ENCODE measurements at regions not wholly inside any gene's neighbourhood (a gene's known extent, or its start where the extent isn't known, plus 50 kb on each side); places are given as distances from the start of the nearest gene placed in this dataset.
"Not testable (repeated sequence)": the region's sequence is repeated elsewhere in the genome, so short reads cannot be mapped to it uniquely, and the experiment has no call there.

- TF ChIP-seq SYNCRIP (IDR thresholded peaks at IDR 0.05; ENCODE audit: insufficient read depth, low read depth, low read length) (no peak), RBAK (CRISPR knock-in tag; IDR thresholded peaks at IDR 0.05) (no peak), ARHGAP35 (CRISPR knock-in tag; IDR thresholded peaks at IDR 0.05; ENCODE audit: borderline replicate concordance) (no peak), GMEB2 (CRISPR knock-in tag; IDR thresholded peaks at IDR 0.05; ENCODE audit: low read depth) (no peak), CBX1 (IDR thresholded peaks at IDR 0.05; ENCODE audit: low read depth) (no peak), MXD1 (CRISPR knock-in tag; IDR thresholded peaks at IDR 0.05) (no peak), ZBTB49 (CRISPR knock-in tag; IDR thresholded peaks at IDR 0.05; ENCODE audit: borderline replicate concordance) (no peak), MEIS1 (CRISPR knock-in tag; IDR thresholded peaks at IDR 0.05; ENCODE audit: borderline replicate concordance) (no peak), ONECUT2 (CRISPR knock-in tag; IDR thresholded peaks at IDR 0.05) (no peak)
- H4K20me1 ChIP-seq (ENCODE audit: insufficient read depth, low read length) = no peaks in the 10 kb centered on the region
- POLR2A ChIA-PET = no interaction called here
- H2AFZ ChIP-seq (ENCODE audit: low read length) = no peak overlapping the region
- no peaks in the 10 kb centered on the region for H3K79me2 ChIP-seq (ENCODE audit: insufficient read depth, low read length)
- CTCF ChIA-PET (ENCODE audit: low intra/inter-chr PET ratio, low total read pairs) = no interaction called here
- in situ Hi-C loops (cut with HindIII; ENCODE audit: extremely low pct_ligation_motif_present, low pct_unique_long_range_greater_than_20kb) = no loop called here
- WGBS (ENCODE audit: low lambda C conversion rate) = no CpG with 5 or more reads among the region's 1 CpG
- ATAC-seq = no peak
- intact Hi-C loops (cut with micrococcal nuclease; ENCODE audit: unreplicated experiment) = no loop called here
- peaks cover 7% of the 10 kb centered on the region; the same call in 1 of the 2 replicates for H3K9me3 ChIP-seq (ENCODE audit: low read length)
- no peaks in the 10 kb centered on the region for H3K27me3 ChIP-seq (ENCODE audit: control insufficient read depth in 1 of 2, insufficient read depth in 2 of 2, low read length in 2 of 2)
- no peak overlapping the region for H3K27ac ChIP-seq (ENCODE audit: extremely low read length, insufficient read depth, low read length)
- no peaks in the 10 kb centered on the region for H3K36me3 ChIP-seq (replicated peaks in 1 of 2; ENCODE audit: control insufficient read depth in 1 of 2, insufficient read depth in 2 of 2, low read length in 2 of 2)
- H3K9ac ChIP-seq (ENCODE audit: insufficient read depth, low read depth, low read length) = no peak overlapping the region
- DNase-seq (ENCODE audit: low spot score) = no peak
- no TSS peak for BruUV-seq (replicated peaks)
- no peaks in the 10 kb centered on the region for H3K4me1 ChIP-seq (ENCODE audit: insufficient read depth, low read length)
- no peak overlapping the region for H3K4me2 ChIP-seq (ENCODE audit: low read depth, low read length)
- FAIRE-seq = no peak
- no peak overlapping the region for H3K4me3 ChIP-seq (replicated peaks in 1 of 3; ENCODE audit: insufficient read depth in 1 of 3, low read depth in 2 of 3, low read length in 3 of 3)
Observed at GRCh38 chr5:82509762-82510161, 231.6 kb upstream of the RPS23 start.

GRCh38 chr5:82506390-82506789, 228.2 kb upstream of the RPS23 start:
- BruUV-seq (replicated peaks); H3K27me3 ChIP-seq (ENCODE audit: control insufficient read depth in 1 of 2, insufficient read depth in 2 of 2, low read length in 2 of 2); in situ Hi-C loops (cut with HindIII; ENCODE audit: extremely low pct_ligation_motif_present, low pct_unique_long_range_greater_than_20kb); FAIRE-seq; H3K27ac ChIP-seq (ENCODE audit: extremely low read length, insufficient read depth, low read length); H3K79me2 ChIP-seq (ENCODE audit: insufficient read depth, low read length); POLR2A ChIA-PET; DNase-seq (ENCODE audit: low spot score); H3K9me3 ChIP-seq (ENCODE audit: low read length); H2AFZ ChIP-seq (ENCODE audit: low read length); H3K4me2 ChIP-seq (ENCODE audit: low read depth, low read length); intact Hi-C loops (cut with micrococcal nuclease; ENCODE audit: unreplicated experiment); H3K4me3 ChIP-seq (replicated peaks in 1 of 3; ENCODE audit: insufficient read depth in 1 of 3, low read depth in 2 of 3, low read length in 3 of 3); H3K9ac ChIP-seq (ENCODE audit: insufficient read depth, low read depth, low read length); H3K36me3 ChIP-seq (replicated peaks in 1 of 2; ENCODE audit: control insufficient read depth in 1 of 2, insufficient read depth in 2 of 2, low read length in 2 of 2); ATAC-seq; CTCF ChIA-PET (ENCODE audit: low intra/inter-chr PET ratio, low total read pairs); H3K4me1 ChIP-seq (ENCODE audit: insufficient read depth, low read length); H4K20me1 ChIP-seq (ENCODE audit: insufficient read depth, low read length): not testable (repeated sequence)
- 6% methylated on average over 3 of the region's 3 CpGs for WGBS (ENCODE audit: low lambda C conversion rate)

All from HepG2 (cell line).